Endothelial cell (in vitro differentiated cells): ENCODE measurements at regions not wholly inside any gene's neighbourhood (a gene's known extent, or its start where the extent isn't known, plus 50 kb on each side); places are given as distances from the start of the nearest gene placed in this dataset.

Source experiments
- DNase-seq: peaks from one replicate; pipeline ENCODE4 v3.0.0; 2021; ENCODE audit warnings: low spot score
- H3K27ac Mint-ChIP-seq: one replicate; pipeline ENCODE4 v1.8.0; 2021; ENCODE audit warnings: mixed read lengths, inconsistent platforms; ENCODE audit not compliant: unreplicated experiment
- H3K27me3 Mint-ChIP-seq: one replicate; pipeline ENCODE4 v1.8.0; 2021; ENCODE audit warnings: mild to moderate bottlenecking, moderate library complexity, mixed read lengths, inconsistent platforms; ENCODE audit not compliant: unreplicated experiment
- H3K36me3 Mint-ChIP-seq: one replicate; pipeline ENCODE4 v1.8.0; 2021; ENCODE audit warnings: mild to moderate bottlenecking, low read depth, mixed read lengths, inconsistent platforms; ENCODE audit not compliant: unreplicated experiment
- H3K4me1 Mint-ChIP-seq: one replicate; pipeline ENCODE4 v1.8.0; 2021; ENCODE audit warnings: mild to moderate bottlenecking, mixed read lengths, inconsistent platforms; ENCODE audit not compliant: unreplicated experiment
- H3K4me3 Mint-ChIP-seq: one replicate; pipeline ENCODE4 v1.8.0; 2021; ENCODE audit warnings: mild to moderate bottlenecking, mixed read lengths, inconsistent platforms; ENCODE audit not compliant: unreplicated experiment
- H3K9me3 Mint-ChIP-seq: one replicate; pipeline ENCODE4 v1.8.0; 2021; ENCODE audit warnings: mixed read lengths, inconsistent platforms; ENCODE audit not compliant: unreplicated experiment
- CTCF ChIP-seq: fragments of 200-600 bp; sonication (generic); IDR thresholded peaks from one replicate; pipeline ENCODE4 v1.5.0; 2021; ENCODE audit warnings: antibody characterized with exemption; ENCODE audit not compliant: unreplicated experiment

- Mint-ChIP-seq H3K9me3 (no peaks in the 10 kb centered on the region), H3K27me3 (peaks cover 3% of the 10 kb centered on the region), H3K4me1 (peaks cover 6% of the 10 kb centered on the region), H3K27ac (no peak overlapping the region), H3K36me3 (no peaks in the 10 kb centered on the region), H3K4me3 (no peak overlapping the region)
- no peak for DNase-seq
- no peak for TF ChIP-seq CTCF
Observed at GRCh38 chr2:234339011-234339410, 157.9 kb downstream of the ARL4C start.

GRCh38 chr2:234335661-234336228 is 161.1 kb downstream of the ARL4C start:
- H3K27me3 Mint-ChIP-seq, result peaks cover 2% of the 10 kb centered on the region
- H3K4me3 Mint-ChIP-seq, result no peak overlapping the region
- no peak overlapping the region for H3K27ac Mint-ChIP-seq
- peaks cover 5% of the 10 kb centered on the region for H3K36me3 Mint-ChIP-seq
- no peak for TF ChIP-seq CTCF
- peaks cover 10% of the 10 kb centered on the region for H3K4me1 Mint-ChIP-seq
- H3K9me3 Mint-ChIP-seq, result no peaks in the 10 kb centered on the region
- peak; percentile 30 for DNase-seq

GRCh38 chr2:234334756-234335155 is 162.1 kb downstream of the ARL4C start:
- no peaks in the 10 kb centered on the region for H3K27me3 Mint-ChIP-seq

GRCh38 chr2:234334151-234334550 is 162.7 kb downstream of the ARL4C start:
- DNase-seq, result no peak
- H3K27me3 Mint-ChIP-seq, result no peaks in the 10 kb centered on the region
- peaks cover 10% of the 10 kb centered on the region for H3K4me1 Mint-ChIP-seq
- no peaks in the 10 kb centered on the region for H3K9me3 Mint-ChIP-seq
- H3K36me3 Mint-ChIP-seq, result peaks cover 5% of the 10 kb centered on the region
- TF ChIP-seq CTCF, result no peak
- H3K4me3 Mint-ChIP-seq, result no peak overlapping the region
- peak overlapping the region; percentile 92 for H3K27ac Mint-ChIP-seq

More at GRCh38 chr2:234334756-234335155, 162.1 kb downstream of the ARL4C start:
- Mint-ChIP-seq H3K36me3 (peaks cover 5% of the 10 kb centered on the region), H3K27ac (no peak overlapping the region), H3K4me3 (no peak overlapping the region), H3K9me3 (no peaks in the 10 kb centered on the region), H3K4me1 (peaks cover 10% of the 10 kb centered on the region)
- TF ChIP-seq CTCF, result no peak
- DNase-seq, result no peak

- Mint-ChIP-seq H3K36me3 (peaks cover 5% of the 10 kb centered on the region), H3K27ac (no peak overlapping the region), H3K9me3 (no peaks in the 10 kb centered on the region), H3K4me3 (no peak overlapping the region), H3K27me3 (no peaks in the 10 kb centered on the region), H3K4me1 (peaks cover 10% of the 10 kb centered on the region)
- no peak for TF ChIP-seq CTCF
- no peak for DNase-seq
Observed at GRCh38 chr2:234333168-234334130, 163.4 kb downstream of the ARL4C start.
